ENCODE measurements at regions not wholly inside any gene's neighbourhood (a gene's known extent, or its start where the extent isn't known, plus 50 kb on each side); places are given as distances from the start of the nearest gene placed in this dataset.

GRCh38 chrX:9147726-9148125, 113.8 kb upstream of the FAM9B start:
- DNase-seq (ENCODE audit: low read depth, low spot score): peak; percentile 40

DNA sequence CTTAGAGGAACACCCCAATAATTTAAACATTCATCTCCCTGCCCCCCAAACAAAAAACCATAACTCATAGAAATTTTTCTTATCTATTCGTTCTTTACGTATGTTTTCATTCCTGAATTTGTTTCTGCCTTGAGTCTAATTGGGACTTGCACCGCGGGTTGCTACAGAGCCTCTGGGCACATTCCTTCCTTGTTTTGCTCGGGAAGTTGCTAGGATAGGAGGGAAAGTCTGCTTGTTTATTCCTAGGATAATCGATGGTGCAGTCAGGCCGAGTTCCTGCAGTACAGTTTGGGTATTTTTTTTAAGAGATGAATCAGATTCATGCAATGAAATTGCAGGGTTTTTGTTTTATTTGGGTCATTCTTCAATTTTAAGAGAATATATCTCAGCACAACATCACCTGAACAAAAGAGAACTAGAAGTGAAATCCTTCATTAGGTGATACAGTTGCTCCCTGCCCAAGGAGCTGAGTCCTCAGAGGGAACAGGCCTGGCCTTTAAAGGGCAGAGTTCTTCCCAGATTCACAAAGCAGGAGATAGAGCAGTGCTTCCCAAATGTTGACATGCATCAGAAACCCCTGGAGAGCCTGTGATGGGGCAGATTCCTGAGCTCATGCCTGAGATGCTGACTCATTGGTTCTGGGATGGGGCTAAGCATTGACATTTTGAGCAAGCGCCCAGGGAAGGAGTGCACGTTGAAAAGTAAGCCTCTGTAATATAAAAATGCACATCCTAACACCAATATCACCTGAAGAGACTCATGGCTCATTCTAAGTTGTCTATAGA, 114.9 kb upstream of the FAM9B start:
- peak; percentile 65 for DNase-seq (ENCODE audit: low read depth, low spot score)

- no peak for DNase-seq (ENCODE audit: low read depth, low spot score)
Measured at GRCh38 chrX:9149501-9150245, 115.7 kb upstream of the FAM9B start.

GRCh38 chrX:9151772-9152307, 117.9 kb upstream of the FAM9B start:
- DNase-seq (ENCODE audit: low read depth, low spot score): no peak

GRCh38 chrX:9153300-9153699, 119.4 kb upstream of the FAM9B start:
- no peak for DNase-seq (ENCODE audit: low read depth, low spot score)

DNA sequence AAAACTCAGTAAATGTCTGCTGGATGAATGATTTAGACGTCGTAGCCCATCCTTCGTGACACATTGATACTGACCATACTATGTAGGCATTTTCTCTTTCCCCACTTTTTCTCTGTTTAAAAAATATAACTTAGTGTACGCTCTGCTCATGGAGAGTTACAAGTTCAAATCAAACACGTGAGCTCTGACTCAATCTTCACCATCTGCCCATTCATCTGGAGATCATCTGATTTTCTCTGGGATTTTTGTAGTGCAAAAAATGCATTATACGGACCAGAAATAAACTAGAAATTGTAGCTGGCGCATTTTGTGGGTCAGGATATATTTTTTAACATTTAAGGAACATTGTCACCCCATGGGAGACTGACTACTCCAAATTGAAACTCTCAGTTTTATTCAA, 124.7 kb upstream of the FAM9B start:
- no peak for DNase-seq (ENCODE audit: low read depth, low spot score)

GRCh38 chrX:9160698-9161329, 126.9 kb upstream of the FAM9B start:
- DNase-seq (ENCODE audit: low read depth, low spot score): no peak

- no peak for DNase-seq (ENCODE audit: low read depth, low spot score)
Measured at GRCh38 chrX:9162698-9163097, 128.8 kb upstream of the FAM9B start.

DNA sequence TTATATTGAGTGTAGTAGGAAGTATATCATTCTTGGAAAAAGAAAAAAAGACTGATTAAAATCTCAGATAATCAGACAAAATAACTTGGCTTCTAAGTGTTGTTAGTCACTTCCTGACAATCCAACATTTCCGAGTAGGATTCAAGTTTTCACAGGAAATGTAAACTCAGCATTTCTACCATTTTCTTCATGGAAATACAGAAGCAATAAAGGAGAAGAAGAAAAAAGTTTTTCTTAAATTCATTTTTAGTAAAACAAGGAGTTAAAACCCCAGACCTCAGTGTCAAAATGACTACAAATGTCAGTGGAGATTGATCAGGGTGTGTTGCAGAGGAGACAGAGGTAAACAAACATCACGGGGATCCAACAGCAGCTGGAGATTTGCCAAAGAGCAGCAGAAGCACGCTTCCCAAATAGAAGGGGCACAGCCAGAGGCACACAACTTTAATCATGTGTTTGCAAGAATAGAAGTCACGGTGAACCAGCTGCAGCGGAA, 129.3 kb upstream of the FAM9B start:
- no peak for DNase-seq (ENCODE audit: low read depth, low spot score)

- no peak for DNase-seq (ENCODE audit: low read depth, low spot score)
Measured at GRCh38 chrX:9164086-9164485, 130.2 kb upstream of the FAM9B start.

DNA sequence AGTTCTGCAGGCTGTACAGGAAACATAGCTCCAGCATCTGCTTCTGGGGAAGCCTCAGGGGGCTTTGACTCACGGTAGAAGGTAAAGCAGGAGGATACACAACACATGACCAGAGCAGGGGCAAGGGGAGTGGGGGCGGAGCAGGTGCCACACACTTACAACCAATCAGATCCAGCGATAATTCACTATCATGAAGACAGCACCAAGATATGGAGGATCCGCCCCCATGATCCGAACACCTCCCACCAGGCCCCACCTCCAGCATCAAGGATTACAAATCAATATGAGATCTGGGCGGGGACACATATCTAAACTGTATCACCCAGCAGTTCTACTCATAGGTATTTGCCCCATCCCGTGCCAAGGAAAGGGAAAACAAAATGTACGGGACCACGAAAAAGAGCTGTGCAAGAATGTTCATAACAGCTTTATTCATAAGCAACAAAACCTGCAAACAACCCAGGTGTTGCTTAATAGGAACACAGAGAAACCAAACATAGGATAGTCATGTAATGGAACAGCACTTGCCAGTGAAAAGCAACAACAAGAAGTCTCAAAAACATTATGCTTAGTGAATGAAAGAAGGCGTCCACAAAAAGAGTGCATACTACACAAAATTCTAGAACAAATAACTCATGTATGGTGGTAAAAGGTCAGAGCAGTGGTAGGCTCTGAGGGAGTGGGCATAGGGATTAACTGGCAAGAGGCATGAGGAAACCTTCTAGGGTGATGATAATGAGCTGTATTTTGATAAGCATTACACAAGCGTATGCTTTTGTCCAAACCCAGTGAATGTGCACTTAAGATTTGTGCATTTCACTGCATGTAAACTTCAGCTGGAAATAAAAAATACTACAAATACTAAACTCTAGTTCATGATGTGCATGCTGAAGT, 130.9 kb upstream of the FAM9B start:
- no peak for DNase-seq (ENCODE audit: low read depth, low spot score)

- DNase-seq (ENCODE audit: low read depth, low spot score): no peak
Measured at GRCh38 chrX:9166584-9166944, 132.6 kb upstream of the FAM9B start.

GRCh38 chrX:9171841-9172463, 138.0 kb upstream of the FAM9B start:
- DNase-seq (ENCODE audit: low read depth, low spot score): no peak

DNA sequence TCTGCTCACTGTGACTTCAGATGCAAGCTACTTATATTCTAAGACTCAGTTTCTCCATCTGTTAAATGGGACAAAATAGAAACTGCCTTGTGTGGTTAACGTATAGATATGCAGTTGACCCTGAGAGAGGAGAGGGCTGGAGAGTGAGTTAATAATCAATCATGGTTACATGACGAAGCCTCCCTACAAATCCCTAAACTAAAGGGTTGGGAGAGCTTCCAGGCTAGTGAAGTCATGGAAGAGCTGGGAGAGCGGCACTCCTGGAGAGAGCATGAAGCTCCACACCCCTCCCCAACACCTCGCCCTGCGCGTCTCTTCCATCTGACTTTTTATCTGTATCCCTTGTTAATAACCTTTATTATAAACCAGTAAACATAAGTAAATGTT, 138.5 kb upstream of the FAM9B start:
- DNase-seq (ENCODE audit: low read depth, low spot score): no peak

DNA sequence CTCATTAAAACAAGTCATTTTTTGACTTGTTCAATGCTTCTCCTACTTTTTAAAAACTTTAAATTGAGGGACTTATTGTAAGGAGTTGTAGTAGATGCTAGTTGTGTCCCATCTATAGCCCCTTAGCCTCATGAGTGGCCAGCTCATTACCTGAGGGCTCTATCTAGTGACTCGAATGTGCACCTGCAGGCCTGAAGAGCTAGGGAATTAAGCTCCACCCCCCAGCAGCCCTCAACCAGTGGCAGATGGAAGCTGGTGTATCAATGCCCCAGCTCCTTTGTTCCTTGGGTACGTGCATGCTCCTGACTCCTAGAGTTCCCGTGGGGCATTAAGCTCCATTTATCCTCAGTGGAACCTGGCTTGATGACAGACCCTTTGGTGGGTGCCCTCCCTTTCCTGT, 146.7 kb upstream of the FAM9B start:
- peak; percentile 3 for DNase-seq (ENCODE audit: low read depth, low spot score)

DNA sequence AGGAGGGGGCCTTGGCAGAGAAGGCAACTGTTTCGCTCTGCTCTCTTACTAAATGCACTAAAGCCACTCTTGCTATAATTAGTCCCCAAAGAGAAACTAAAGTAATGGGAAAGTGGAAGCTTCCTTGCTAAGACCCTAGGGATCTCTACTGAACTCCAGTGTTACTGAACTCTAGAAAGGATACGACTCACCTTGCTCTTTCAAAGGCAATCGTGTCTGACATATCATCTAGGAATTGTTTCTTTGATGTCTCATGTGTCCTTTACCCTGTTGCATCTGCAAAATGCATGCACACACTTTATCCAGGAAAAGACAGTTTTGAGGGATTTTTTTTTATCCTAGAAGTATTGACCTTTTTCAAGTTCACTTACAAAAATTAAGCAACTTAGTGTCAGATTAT, 148.1 kb upstream of the FAM9B start:
- DNase-seq (ENCODE audit: low read depth, low spot score): no peak

GRCh38 chrX:9183481-9183880, 149.6 kb upstream of the FAM9B start:
- no peak for DNase-seq (ENCODE audit: low read depth, low spot score)

DNA sequence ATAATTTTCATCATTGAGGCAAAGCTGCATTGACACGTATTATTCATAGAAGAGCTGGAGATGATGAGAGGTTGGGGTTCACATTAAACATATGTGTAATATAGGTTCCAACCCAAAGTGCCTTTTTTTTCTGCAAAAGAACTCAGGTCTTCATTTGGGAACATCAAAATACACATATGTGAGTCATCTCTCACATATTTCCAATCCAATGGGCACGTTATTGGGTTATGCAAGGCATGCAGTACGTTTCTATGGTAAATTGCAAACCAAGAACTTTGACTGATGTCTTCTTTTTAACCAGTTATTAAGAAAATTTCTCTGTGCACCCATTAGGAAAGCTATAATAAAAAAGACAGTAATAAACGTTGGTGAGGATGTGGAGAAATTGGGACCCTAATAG, 150.3 kb upstream of the FAM9B start:
- DNase-seq (ENCODE audit: low read depth, low spot score): no peak

GRCh38 chrX:9188117-9188516, 154.2 kb upstream of the FAM9B start:
- no peak for DNase-seq (ENCODE audit: low read depth, low spot score)

DNA sequence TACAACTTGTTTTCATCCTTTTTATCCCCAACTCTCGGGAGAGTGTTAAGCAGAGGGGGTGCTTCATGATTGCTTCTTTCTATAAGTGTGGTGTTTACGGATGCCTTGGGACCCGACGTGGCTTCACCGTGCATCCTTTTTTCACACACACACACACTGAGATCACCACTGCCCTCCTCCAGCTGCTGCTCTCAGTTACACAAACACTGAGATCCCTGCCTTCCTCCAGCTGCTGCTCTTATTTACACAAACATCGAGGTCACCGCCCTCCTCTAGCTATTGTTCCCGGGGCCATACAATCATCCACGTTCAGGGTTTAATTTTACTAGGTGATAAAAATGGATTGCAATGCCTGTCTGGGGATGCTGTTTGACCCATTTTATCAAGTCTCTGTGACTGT, 155.4 kb upstream of the FAM9B start:
- no peak for DNase-seq (ENCODE audit: low read depth, low spot score)

DNA sequence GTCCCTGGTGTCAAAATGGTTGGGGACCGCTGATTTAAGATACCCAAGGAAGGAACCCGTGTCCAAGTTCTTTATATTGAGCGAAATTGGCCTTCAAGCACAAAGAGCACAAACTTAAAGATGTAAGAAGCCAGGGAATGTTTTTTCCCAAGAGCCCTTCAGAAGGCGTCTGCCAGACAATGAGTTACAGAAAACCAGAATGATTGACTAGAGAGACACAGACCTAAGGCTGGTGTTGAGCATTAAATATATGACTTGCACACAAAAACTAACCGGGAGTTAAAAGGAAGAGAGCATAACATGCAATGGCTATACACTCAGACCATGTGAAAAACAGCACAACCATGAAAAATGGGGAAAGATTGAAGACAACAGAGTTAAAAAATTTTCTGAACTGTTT, 157.5 kb upstream of the FAM9B start:
- DNase-seq (ENCODE audit: low read depth, low spot score): no peak
